G401 (cell line): ENCODE measurements at regions not wholly inside any gene's neighbourhood (a gene's known extent, or its start where the extent isn't known, plus 50 kb on each side); places are given as distances from the start of the nearest gene placed in this dataset.
"Not testable (repeated sequence)": the region's sequence is repeated elsewhere in the genome, so short reads cannot be mapped to it uniquely, and the experiment has no call there.

Source experiments
- DNase-seq: peaks from one replicate; pipeline ENCODE4 v3.0.0-alpha.2; 2015; ENCODE audit warnings: low spot score
- in situ Hi-C: cut with HindIII; loops from 2 replicates; pipeline ENCODE4 v1.10.0; 2016; ENCODE audit warnings: low sequenced_read_pairs, mixed read lengths

- DNase-seq: no peak
- in situ Hi-C loops: no loop called here
Measured at GRCh38 chr15:31433091-31433490, 106.5 kb downstream of the KLF13 start.

GRCh38 chr15:31433574-31433973 is 106.9 kb downstream of the KLF13 start:
- DNase-seq: no peak
- in situ Hi-C loops: no loop called here

- DNase-seq: no peak
- in situ Hi-C loops: no loop called here
Measured at GRCh38 chr15:31434275-31434587, 107.6 kb downstream of the KLF13 start.

DNA sequence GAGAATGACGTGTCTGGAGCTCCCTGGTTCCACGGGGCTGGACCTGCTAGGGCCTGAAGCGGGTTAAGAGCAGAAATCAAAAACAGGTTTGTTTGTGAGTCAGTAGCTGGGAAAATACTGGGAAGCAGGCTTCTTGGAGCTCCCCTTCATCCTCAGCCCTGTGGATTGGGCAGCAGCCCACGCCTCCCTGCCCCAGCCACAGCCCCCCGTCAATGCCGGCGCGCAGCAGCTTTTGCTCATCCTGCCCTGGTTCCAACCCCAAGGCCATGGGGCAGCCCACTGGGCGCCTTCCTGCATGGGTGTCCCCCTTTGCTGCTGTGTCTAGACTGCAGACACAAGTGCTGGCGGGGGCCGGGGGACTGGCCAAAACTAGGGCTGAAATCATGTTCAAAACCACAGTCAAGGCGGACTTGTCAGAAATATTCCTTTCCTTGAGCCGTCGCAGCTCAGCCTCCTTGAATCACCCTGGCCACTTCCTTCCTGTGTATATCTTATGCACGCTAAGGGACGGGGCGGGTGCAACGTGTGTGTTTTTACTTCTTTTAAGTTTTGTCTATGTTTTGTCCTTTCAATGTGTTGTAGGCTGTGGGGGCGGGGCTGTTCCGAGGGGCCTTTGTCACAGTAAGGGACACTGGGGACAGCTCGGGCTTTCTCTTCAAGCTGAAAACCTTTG is 108.1 kb downstream of the KLF13 start:
- in situ Hi-C loops: no loop called here
- DNase-seq: no peak

DNA sequence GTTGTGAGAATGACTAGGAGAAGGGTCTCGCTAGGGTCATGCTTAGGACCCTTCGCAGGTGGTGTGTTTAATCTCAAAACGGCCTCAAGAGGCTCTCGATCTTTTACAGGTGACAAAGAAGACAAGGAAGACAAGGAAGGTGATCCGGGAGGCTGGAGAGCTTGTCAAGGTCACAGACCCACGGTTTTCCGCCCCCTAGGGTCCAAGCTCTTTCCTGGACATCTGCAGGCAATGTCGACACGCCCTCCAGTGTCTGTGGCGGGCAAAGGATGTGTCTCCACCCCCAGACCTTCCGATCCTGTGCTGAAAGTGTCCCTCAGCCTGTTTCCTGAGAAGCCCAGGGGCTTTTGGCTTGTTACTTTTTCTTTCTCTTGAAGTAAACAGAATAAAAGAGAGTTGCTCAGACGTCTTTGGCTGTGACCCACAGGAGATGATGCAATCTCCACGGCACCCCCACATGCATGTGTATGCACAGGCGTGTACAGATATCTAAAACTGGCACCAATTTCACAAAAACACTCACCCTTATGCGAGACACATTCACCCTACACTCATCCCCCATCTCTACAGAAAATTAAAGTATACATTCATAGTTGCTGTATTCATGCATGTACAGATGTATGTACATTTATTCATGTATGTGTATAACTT is 108.8 kb downstream of the KLF13 start:
- DNase-seq: peak; percentile 67
- in situ Hi-C loops: no loop called here

DNA sequence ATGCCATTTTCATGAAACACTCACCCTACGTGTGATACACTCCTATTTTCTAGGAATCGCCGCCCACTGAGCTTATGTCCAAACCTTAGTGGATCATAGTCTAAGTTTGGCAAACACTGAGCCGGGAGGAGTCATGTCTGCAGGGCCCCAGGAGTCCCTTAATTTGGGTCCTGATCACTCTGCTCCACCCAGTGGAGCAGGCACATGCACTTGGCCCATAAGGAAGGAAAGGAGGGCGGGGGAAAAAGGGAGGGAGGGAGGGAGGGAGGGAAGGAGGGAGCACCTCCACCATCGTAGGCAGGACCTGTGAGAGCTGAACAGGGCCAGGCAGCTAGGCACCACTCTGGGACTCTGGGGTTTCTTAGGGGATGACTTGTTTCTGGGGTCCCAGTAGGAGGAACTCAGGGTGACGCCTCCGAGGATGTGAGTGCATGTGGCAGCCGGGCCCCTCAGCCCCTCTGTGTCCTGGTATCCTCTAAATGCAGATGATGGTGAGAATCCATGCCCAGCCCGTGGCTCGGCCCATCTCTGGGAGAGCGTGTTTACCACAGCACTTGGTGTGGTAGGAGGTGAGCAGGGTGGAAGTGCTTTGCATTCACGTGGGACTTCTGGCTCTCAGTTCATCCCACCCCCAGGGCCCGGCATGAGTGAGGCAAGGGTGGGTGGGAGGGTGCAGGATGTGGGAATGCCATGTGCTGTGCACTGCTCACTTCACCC is 109.4 kb downstream of the KLF13 start:
- in situ Hi-C loops: no loop called here
- no peak for DNase-seq

GRCh38 chr15:31437686-31438085 is 111.1 kb downstream of the KLF13 start:
- in situ Hi-C loops: no loop called here

DNA sequence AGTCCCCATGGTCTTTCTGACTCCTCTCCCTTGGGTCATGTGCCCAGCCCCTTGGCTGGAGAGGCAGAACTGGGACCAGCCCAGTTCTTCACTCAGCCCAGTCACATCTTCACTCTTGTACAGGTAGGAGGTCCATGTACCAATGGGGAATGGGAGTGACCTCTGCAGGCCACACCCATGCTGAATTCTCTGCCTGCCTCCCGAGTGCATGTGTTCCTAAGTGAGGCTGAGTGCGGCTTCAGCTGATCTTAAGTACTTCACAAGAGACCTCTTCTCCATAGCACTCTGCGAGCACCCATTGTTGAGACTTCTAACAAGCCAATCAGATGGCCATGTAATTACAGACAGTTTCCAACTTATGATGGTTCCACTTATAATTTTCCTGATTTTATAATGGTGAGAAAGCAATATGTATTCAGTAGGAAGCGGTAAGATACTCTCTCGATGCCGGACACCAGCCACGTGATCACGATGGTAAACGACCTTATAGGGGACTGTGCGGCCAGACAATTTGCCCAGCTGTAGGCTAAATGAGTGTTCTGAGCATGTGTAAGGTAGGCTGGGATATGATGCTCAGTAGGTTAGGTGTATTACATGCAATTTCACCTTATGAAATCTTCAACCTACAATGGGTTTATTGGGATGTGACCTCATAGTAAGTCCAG is 112.1 kb downstream of the KLF13 start:
- DNase-seq: no peak
- in situ Hi-C loops: no loop called here

More at GRCh38 chr15:31437686-31438085, 111.1 kb downstream of the KLF13 start:
- no peak for DNase-seq

- DNase-seq: peak; percentile 32
- in situ Hi-C loops: no loop called here
Measured at GRCh38 chr15:31439328-31439727, 112.7 kb downstream of the KLF13 start.

DNA sequence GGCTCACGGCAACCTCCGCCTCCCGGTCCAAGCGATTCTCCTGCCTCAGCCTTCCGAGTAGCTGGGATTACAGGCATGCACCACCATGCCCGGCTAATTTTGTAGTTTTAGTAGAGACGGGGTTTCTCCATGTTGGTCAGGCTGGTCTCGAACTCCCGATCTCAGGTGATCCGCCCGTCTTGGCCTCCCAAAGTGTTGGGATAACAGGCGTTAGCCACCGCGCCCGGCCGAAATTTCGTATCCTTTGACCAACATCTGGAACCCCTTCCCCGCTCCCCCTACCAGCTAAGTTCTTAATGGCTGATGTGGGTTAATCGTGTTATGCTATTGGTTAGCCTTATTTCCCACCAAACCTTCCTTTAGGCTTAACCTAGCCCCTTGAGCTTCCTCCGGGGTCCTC is 113.6 kb downstream of the KLF13 start:
- DNase-seq, in situ Hi-C loops: not testable (repeated sequence)

GRCh38 chr15:31440754-31441311 is 114.2 kb downstream of the KLF13 start:
- in situ Hi-C loops: no loop called here
- peak; percentile 53 for DNase-seq

- in situ Hi-C loops: no loop called here
Measured at GRCh38 chr15:31442226-31442625, 115.6 kb downstream of the KLF13 start.

DNA sequence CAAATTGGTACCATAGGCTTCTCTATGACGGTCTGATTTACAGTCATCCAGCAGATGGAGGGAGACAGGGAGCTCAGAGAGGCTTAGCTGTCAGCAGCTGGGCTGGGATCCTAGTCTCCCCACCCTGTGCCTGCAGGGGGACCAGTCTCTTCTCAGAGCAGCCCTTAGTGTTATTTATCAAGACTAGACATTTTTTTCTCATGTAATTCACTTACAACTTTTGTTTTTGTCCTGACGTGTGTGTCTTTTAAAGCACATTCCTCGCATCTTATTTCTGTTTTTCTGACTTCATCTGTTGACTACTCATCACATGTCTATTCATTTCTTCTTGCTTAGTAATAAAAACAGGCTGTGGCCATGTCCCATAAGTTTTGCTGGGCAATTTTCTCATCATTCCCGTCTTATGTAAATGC is 116.1 kb downstream of the KLF13 start:
- in situ Hi-C loops: no loop called here
- DNase-seq: no peak

More at GRCh38 chr15:31442226-31442625, 115.6 kb downstream of the KLF13 start:
- DNase-seq: no peak

DNA sequence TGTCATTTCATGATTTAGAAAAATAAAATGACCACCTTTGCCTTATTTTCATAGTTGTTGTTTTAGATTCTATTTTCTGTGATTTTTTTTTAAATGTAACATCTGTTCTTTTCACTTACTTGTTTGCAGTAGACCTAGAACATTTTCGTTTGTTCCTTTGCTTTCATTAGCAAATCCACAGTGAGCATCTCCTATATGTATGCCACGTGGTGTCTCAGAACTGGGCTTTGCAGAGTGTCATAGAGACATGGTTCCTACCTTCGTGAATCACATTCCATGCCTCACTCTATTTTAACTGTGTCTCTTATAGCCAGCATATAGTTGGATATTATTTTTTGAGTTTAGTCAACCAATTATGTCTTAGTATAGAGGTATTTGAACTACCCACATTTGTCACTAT is 118.2 kb downstream of the KLF13 start:
- DNase-seq: no peak
- in situ Hi-C loops: no loop called here

- in situ Hi-C loops: no loop called here
- DNase-seq: no peak
Measured at GRCh38 chr15:31446546-31446945, 119.9 kb downstream of the KLF13 start.

DNA sequence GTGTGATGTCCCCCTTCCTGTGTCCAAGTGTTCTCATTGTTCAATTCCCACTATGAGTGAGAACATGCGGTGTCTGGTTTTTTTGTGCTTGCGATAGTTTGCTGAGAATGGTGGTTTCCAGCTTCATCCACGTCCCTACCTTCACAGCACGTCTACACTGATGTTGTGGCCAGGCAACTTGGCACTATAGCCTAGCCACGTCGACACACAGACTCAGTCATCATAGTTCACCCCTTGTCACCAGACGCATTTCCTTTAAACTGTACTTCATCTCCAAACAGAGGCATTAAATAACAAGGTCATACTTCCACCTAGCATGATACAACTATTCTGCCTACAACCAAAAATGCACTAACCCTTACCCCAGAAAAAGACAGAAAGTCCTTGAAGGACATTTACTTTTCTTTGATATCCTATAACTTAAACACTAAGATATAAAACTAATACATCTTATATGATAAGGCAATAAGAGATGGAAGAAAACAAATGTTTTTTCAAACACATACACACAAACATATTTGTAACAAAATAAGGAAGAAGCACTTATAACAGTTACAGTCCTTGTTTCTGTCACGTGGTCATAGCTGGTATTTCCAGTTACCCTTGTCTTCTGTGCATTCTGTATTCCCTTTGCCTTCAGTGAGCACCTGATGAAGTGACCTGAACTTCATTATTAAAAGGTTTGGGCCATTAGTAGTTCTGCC is 121.4 kb downstream of the KLF13 start:
- no peak for DNase-seq
- in situ Hi-C loops: no loop called here

DNA sequence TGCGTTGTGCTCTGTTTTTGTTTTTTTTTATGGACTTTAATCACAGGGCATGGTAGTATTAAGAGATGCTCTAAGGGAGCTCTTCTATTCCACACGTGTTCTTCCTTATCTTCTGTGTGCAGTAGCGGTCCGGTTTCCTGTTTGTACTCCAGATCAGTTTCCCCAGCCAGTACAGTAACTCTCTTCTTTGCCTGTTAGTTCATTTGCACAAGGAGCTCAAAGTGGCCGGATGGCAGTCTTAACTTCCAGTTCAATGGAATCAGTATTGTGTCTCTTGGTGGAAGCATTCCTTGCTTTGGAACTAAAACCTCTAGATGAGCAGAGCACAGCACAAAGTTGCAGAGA is 122.0 kb downstream of the KLF13 start:
- DNase-seq: no peak
- in situ Hi-C loops: no loop called here

- in situ Hi-C loops: no loop called here
- no peak for DNase-seq
Measured at GRCh38 chr15:31452595-31453557, 126.2 kb downstream of the KLF13 start.
